ENCODE measurements at regions not wholly inside any gene's neighbourhood (a gene's known extent, or its start where the extent isn't known, plus 50 kb on each side); places are given as distances from the start of the nearest gene placed in this dataset.

- no peak overlapping the region for H3K4me3 ChIP-seq (ENCODE audit: low read depth, low read length)
- DNase-seq (ENCODE audit: low read depth), result no peak
Observed at GRCh38 chr4:22957774-22958309, 265.1 kb downstream of the GBA3 start.

GRCh38 chr4:22949161-22949855 is 256.6 kb downstream of the GBA3 start:
- no peak overlapping the region for H3K4me3 ChIP-seq (ENCODE audit: low read depth, low read length)
- DNase-seq (ENCODE audit: low read depth), result no peak

GRCh38 chr4:22947851-22948250 is 255.1 kb downstream of the GBA3 start:
- no peak for DNase-seq (ENCODE audit: low read depth)
- H3K4me3 ChIP-seq (ENCODE audit: low read depth, low read length), result no peak overlapping the region

GRCh38 chr4:22942920-22943559 is 250.3 kb downstream of the GBA3 start:
- no peak overlapping the region for H3K4me3 ChIP-seq (ENCODE audit: low read depth, low read length)
- no peak for DNase-seq (ENCODE audit: low read depth)

- no peak for DNase-seq (ENCODE audit: low read depth)
- no peak overlapping the region for H3K4me3 ChIP-seq (ENCODE audit: low read depth, low read length)
Observed at GRCh38 chr4:22941688-22942375, 249.1 kb downstream of the GBA3 start.

GRCh38 chr4:22932326-22932725 is 239.6 kb downstream of the GBA3 start:
- no peak overlapping the region for H3K4me3 ChIP-seq (ENCODE audit: low read depth, low read length)
- DNase-seq (ENCODE audit: low read depth), result no peak

GRCh38 chr4:22922426-22922825 is 229.7 kb downstream of the GBA3 start:
- H3K4me3 ChIP-seq (ENCODE audit: low read depth, low read length), result no peak overlapping the region
- DNase-seq (ENCODE audit: low read depth), result no peak

- no peak overlapping the region for H3K4me3 ChIP-seq (ENCODE audit: low read depth, low read length)
- DNase-seq (ENCODE audit: low read depth), result no peak
Observed at GRCh38 chr4:22921936-22922335, 229.2 kb downstream of the GBA3 start.

GRCh38 chr4:22911285-22911684 is 218.5 kb downstream of the GBA3 start:
- no peak overlapping the region for H3K4me3 ChIP-seq (ENCODE audit: low read depth, low read length)
- DNase-seq (ENCODE audit: low read depth), result no peak

- DNase-seq (ENCODE audit: low read depth), result no peak
Observed at GRCh38 chr4:22910200-22910599, 217.5 kb downstream of the GBA3 start.

GRCh38 chr4:22906045-22906444 is 213.3 kb downstream of the GBA3 start:
- H3K4me3 ChIP-seq (ENCODE audit: low read depth, low read length), result no peak overlapping the region

More at GRCh38 chr4:22910200-22910599, 217.5 kb downstream of the GBA3 start:
- no peak overlapping the region for H3K4me3 ChIP-seq (ENCODE audit: low read depth, low read length)

GRCh38 chr4:22903913-22904312 is 211.2 kb downstream of the GBA3 start:
- DNase-seq (ENCODE audit: low read depth), result no peak
- H3K4me3 ChIP-seq (ENCODE audit: low read depth, low read length), result no peak overlapping the region

More at GRCh38 chr4:22906045-22906444, 213.3 kb downstream of the GBA3 start:
- DNase-seq (ENCODE audit: low read depth), result no peak

- no peak overlapping the region for H3K4me3 ChIP-seq (ENCODE audit: low read depth, low read length)
- DNase-seq (ENCODE audit: low read depth), result no peak
Observed at GRCh38 chr4:22901631-22902030, 208.9 kb downstream of the GBA3 start.

GRCh38 chr4:22900876-22901275 is 208.1 kb downstream of the GBA3 start:
- no peak overlapping the region for H3K4me3 ChIP-seq (ENCODE audit: low read depth, low read length)
- no peak for DNase-seq (ENCODE audit: low read depth)

- no peak for DNase-seq (ENCODE audit: low read depth)
- no peak overlapping the region for H3K4me3 ChIP-seq (ENCODE audit: low read depth, low read length)
Observed at GRCh38 chr4:22897520-22898108, 204.9 kb downstream of the GBA3 start.

GRCh38 chr4:22895482-22895881 is 202.7 kb downstream of the GBA3 start:
- no peak for DNase-seq (ENCODE audit: low read depth)
- H3K4me3 ChIP-seq (ENCODE audit: low read depth, low read length), result no peak overlapping the region

GRCh38 chr4:22884157-22884556 is 191.4 kb downstream of the GBA3 start:
- no peak for DNase-seq (ENCODE audit: low read depth)
- H3K4me3 ChIP-seq (ENCODE audit: low read depth, low read length), result no peak overlapping the region

GRCh38 chr4:22881411-22881810 is 188.7 kb downstream of the GBA3 start:
- DNase-seq (ENCODE audit: low read depth), result no peak
- no peak overlapping the region for H3K4me3 ChIP-seq (ENCODE audit: low read depth, low read length)

GRCh38 chr4:22877486-22878052 is 184.8 kb downstream of the GBA3 start:
- H3K4me3 ChIP-seq (ENCODE audit: low read depth, low read length), result no peak overlapping the region

GRCh38 chr4:22876270-22876669 is 183.5 kb downstream of the GBA3 start:
- H3K4me3 ChIP-seq (ENCODE audit: low read depth, low read length), result no peak overlapping the region
- DNase-seq (ENCODE audit: low read depth), result no peak

More at GRCh38 chr4:22877486-22878052, 184.8 kb downstream of the GBA3 start:
- no peak for DNase-seq (ENCODE audit: low read depth)

All from skeletal muscle cell (primary cell).